Fibroblast of pulmonary artery (primary cell): ENCODE measurements at regions not wholly inside any gene's neighbourhood (a gene's known extent, or its start where the extent isn't known, plus 50 kb on each side); places are given as distances from the start of the nearest gene placed in this dataset.

ENCODE experiments used
- DNase-seq: peaks from one replicate; pipeline ENCODE4 v3.0.0-alpha.2; 2010; ENCODE audit warnings: low read depth
- H3K4me3 ChIP-seq: replicated peaks from 2 replicates; pipeline ENCODE4 v1.5.1; 2011; ENCODE audit warnings: low read depth, mild to moderate bottlenecking, control low read depth, low read length, moderate library complexity
- CTCF ChIP-seq: IDR thresholded peaks from 2 replicates; pipeline ENCODE4 v1.5.1; 2011; ENCODE audit warnings: mild to moderate bottlenecking, control low read depth, low read length, inconsistent platforms; ENCODE audit errors: missing control alignments

- no peak for TF ChIP-seq CTCF
- H3K4me3 ChIP-seq: no peak overlapping the region
Measured at GRCh38 chr7:64407148-64407547, 93.4 kb downstream of the ZNF736 start.

More at GRCh38 chr7:64407148-64407547, 93.4 kb downstream of the ZNF736 start:
- no peak for DNase-seq
